Gastrocnemius medialis (tissue), 4 donors: ENCODE measurements at regions not wholly inside any gene's neighbourhood (a gene's known extent, or its start where the extent isn't known, plus 50 kb on each side); places are given as distances from the start of the nearest gene placed in this dataset.
"Not testable (repeated sequence)": the region's sequence is repeated elsewhere in the genome, so short reads cannot be mapped to it uniquely, and the experiment has no call there.

Experiments
- POLR2A ChIP-seq, 2 donors: fragments of 450-650 bp; IDR thresholded peaks; one replicate each; pipeline ENCODE4 v1.6.1; 2017; ENCODE audit warnings: antibody characterized with exemption in 2 of 2, mild to moderate bottlenecking in 2 of 2, moderate library complexity in 2 of 2
- TF ChIP-seq, protein P1 (sequence below), 5 experiments: fragments of 450-650 bp in 3 of 5; fragments of 200-600 bp in 2 of 5; sonication (generic) in 2 of 5; IDR thresholded peaks in 4 of 5; conservative IDR thresholded peaks in 1 of 5; 1 replicate in 4 of 5; 2 replicates in 1 of 5; pipeline ENCODE4 v1.5.1; 2016 to 2019; ENCODE audit warnings: antibody characterized with exemption in 5 of 5, mild to moderate bottlenecking in 3 of 5, moderate library complexity in 3 of 5

GRCh38 chr7:142434133-142434532 lies 176.3 kb upstream of the PRSS58 start:
- TF ChIP-seq, protein P1, sequence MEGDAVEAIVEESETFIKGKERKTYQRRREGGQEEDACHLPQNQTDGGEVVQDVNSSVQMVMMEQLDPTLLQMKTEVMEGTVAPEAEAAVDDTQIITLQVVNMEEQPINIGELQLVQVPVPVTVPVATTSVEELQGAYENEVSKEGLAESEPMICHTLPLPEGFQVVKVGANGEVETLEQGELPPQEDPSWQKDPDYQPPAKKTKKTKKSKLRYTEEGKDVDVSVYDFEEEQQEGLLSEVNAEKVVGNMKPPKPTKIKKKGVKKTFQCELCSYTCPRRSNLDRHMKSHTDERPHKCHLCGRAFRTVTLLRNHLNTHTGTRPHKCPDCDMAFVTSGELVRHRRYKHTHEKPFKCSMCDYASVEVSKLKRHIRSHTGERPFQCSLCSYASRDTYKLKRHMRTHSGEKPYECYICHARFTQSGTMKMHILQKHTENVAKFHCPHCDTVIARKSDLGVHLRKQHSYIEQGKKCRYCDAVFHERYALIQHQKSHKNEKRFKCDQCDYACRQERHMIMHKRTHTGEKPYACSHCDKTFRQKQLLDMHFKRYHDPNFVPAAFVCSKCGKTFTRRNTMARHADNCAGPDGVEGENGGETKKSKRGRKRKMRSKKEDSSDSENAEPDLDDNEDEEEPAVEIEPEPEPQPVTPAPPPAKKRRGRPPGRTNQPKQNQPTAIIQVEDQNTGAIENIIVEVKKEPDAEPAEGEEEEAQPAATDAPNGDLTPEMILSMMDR (IDR thresholded peaks at IDR 0.05 in 4 of 5, conservative IDR thresholded peaks at IDR 0.05 in 1 of 5), result not testable (repeated sequence)
- TF ChIP-seq POLR2A (IDR thresholded peaks at IDR 0.05), result not testable (repeated sequence)
